A673 (cell line): ENCODE measurements at regions not wholly inside any gene's neighbourhood (a gene's known extent, or its start where the extent isn't known, plus 50 kb on each side); places are given as distances from the start of the nearest gene placed in this dataset.

Source experiments
- BruUV-seq: library from RNA; stranded (reverse); fragments of 400-500 nt; replicated peaks from 2 replicates; lab custom pipeline; 2021; lab: Mats Ljungman, UMichigan
- CTCF ChIA-PET: fragments of 300-600 bp; sonication (Branson Sonifier 250); formaldehyde crosslinking; loops from one replicate; lab custom pipeline; 2022; ENCODE audit warnings: antibody characterized with exemption; lab: Charles Lee
- POLR2A ChIA-PET: fragments of 300-600 bp; sonication (Branson Sonifier 250); formaldehyde crosslinking; loops from one replicate; lab custom pipeline; 2022; ENCODE audit warnings: antibody characterized with exemption; ENCODE audit not compliant: low non-redundant PET; lab: Charles Lee
- DNase-seq: peaks from one replicate; pipeline ENCODE4 v3.0.0-alpha.2; 2015; ENCODE audit warnings: low spot score
- H3K27ac ChIP-seq: fragments of 200-600 bp; sonication (generic); 2 replicates; pipeline ENCODE4 v1.5.1; 2016; ENCODE audit warnings: mixed run types, low read depth, mild to moderate bottlenecking, mixed read lengths, antibody characterized with exemption, low read length; ENCODE audit not compliant: poor library complexity, severe bottlenecking
- H3K27me3 ChIP-seq: fragments of 200-600 bp; sonication (generic); replicated peaks from 2 replicates; pipeline ENCODE4 v1.6.1; 2017; ENCODE audit warnings: mixed run types, low read depth, mild to moderate bottlenecking, mixed read lengths, antibody characterized with exemption, low read length; ENCODE audit not compliant: insufficient read depth, poor library complexity
- H3K36me3 ChIP-seq: fragments of 200-600 bp; sonication (generic); 2 replicates; pipeline ENCODE4 v1.6.1; 2016; ENCODE audit warnings: mixed run types, mild to moderate bottlenecking, mixed read lengths, antibody characterized with exemption, low read length; ENCODE audit not compliant: insufficient read depth, poor library complexity, severe bottlenecking
- H3K4me1 ChIP-seq: fragments of 200-600 bp; sonication (generic); 2 replicates; pipeline ENCODE4 v1.6.1; 2017; ENCODE audit warnings: mixed run types, mild to moderate bottlenecking, mixed read lengths, antibody characterized with exemption, low read length; ENCODE audit not compliant: insufficient read depth, poor library complexity, severe bottlenecking
- H3K4me3 ChIP-seq: fragments of 200-600 bp; sonication (generic); 2 replicates; pipeline ENCODE4 v1.5.1; 2016; ENCODE audit warnings: low read depth, mixed run types, mild to moderate bottlenecking, mixed read lengths, low read length; ENCODE audit not compliant: poor library complexity, severe bottlenecking
- H3K9me3 ChIP-seq: fragments of 200-600 bp; sonication (generic); 2 replicates; pipeline ENCODE4 v1.6.1; 2016; ENCODE audit warnings: mixed run types, low read depth, mild to moderate bottlenecking, mixed read lengths, antibody characterized with exemption, low read length; ENCODE audit not compliant: poor library complexity, severe bottlenecking
- CTCF ChIP-seq: fragments of 300-800, 200-600 bp; sonication (generic); conservative IDR thresholded peaks from 2 replicates; pipeline ENCODE4 v1.5.1; 2017; ENCODE audit warnings: low read depth, mild to moderate bottlenecking, antibody characterized with exemption, low read length, moderate library complexity, mixed read lengths
- EZH2 ChIP-seq: fragments of 200-600 bp; sonication (generic); IDR thresholded peaks from 2 replicates; pipeline ENCODE4 v1.6.1; 2017; ENCODE audit warnings: borderline replicate concordance, low read depth, mild to moderate bottlenecking, mixed read lengths, antibody characterized with exemption, low read length; ENCODE audit not compliant: poor library complexity, severe bottlenecking
- intact Hi-C: fragments of 100-400 bp; cut with micrococcal nuclease; formaldehyde crosslinking; loops from one replicate; pipeline ENCODE4 v1.10.0; 2022; ENCODE audit not compliant: unreplicated experiment

GRCh38 chr6:168887621-168888020 is 366.0 kb downstream of the THBS2 start:
- DNase-seq, result no peak
- TF ChIP-seq EZH2 (no peak), CTCF (no peak)
- Histone ChIP-seq H3K27ac (no peak overlapping the region), H3K4me3 (no peak overlapping the region), H3K36me3 (no peaks in the 10 kb centered on the region), H3K27me3 (peaks cover 4% of the 10 kb centered on the region), H3K9me3 (no peaks in the 10 kb centered on the region), H3K4me1 (no peaks in the 10 kb centered on the region)
- intact Hi-C loops, result loop anchor here (10.0 kb wide), 1 partner anchor 973 kb away; no protein-coding TSS in a partner anchor
- BruUV-seq, result no TSS peak
- ChIA-PET CTCF (interaction anchor here (0.7 kb wide), 1 partner anchor 1076 kb away, joined by 7 read pairs; no protein-coding TSS in a partner anchor), POLR2A (no interaction called here)

- intact Hi-C loops, result loop anchor here (10.0 kb wide), 1 partner anchor 972 kb away; no protein-coding TSS in a partner anchor
- no peak overlapping the region for H3K4me3 ChIP-seq
- H3K4me1 ChIP-seq, result no peaks in the 10 kb centered on the region
- H3K9me3 ChIP-seq, result no peaks in the 10 kb centered on the region
- CTCF ChIA-PET, result no interaction called here
- no peak for DNase-seq
- H3K27ac ChIP-seq, result no peak overlapping the region
- TF ChIP-seq EZH2 (no peak), CTCF (no peak)
- POLR2A ChIA-PET, result no interaction called here
- no peaks in the 10 kb centered on the region for H3K27me3 ChIP-seq
- H3K36me3 ChIP-seq, result no peaks in the 10 kb centered on the region
- no TSS peak for BruUV-seq
Observed at GRCh38 chr6:168886964-168887363, 366.7 kb downstream of the THBS2 start.

GRCh38 chr6:168885751-168886742 is 367.6 kb downstream of the THBS2 start:
- CTCF ChIA-PET, result no interaction called here
- no TSS peak for BruUV-seq
- Histone ChIP-seq H3K4me1 (no peaks in the 10 kb centered on the region), H3K36me3 (no peaks in the 10 kb centered on the region), H3K27me3 (no peaks in the 10 kb centered on the region), H3K9me3 (no peaks in the 10 kb centered on the region), H3K4me3 (no peak overlapping the region), H3K27ac (no peak overlapping the region)
- TF ChIP-seq CTCF (no peak), EZH2 (no peak)
- intact Hi-C loops, result loop anchor here (2.0 to 10.0 kb wide), 2 partner anchors 727 to 971 kb away; no protein-coding TSS in a partner anchor
- POLR2A ChIA-PET, result no interaction called here
- no peak for DNase-seq
